PC-9 (cell line): ENCODE measurements at regions not wholly inside any gene's neighbourhood (a gene's known extent, or its start where the extent isn't known, plus 50 kb on each side); places are given as distances from the start of the nearest gene placed in this dataset.

ENCODE experiments used
- BruUV-seq: library from RNA; stranded (reverse); fragments of 400-500 nt; replicated peaks from 2 replicates; lab custom pipeline; 2021; lab: Mats Ljungman, UMichigan
- CTCF ChIA-PET: fragments of 300-600 bp; sonication (Branson Sonifier 250); formaldehyde crosslinking; loops from one replicate; lab custom pipeline; 2022; ENCODE audit warnings: antibody characterized with exemption; lab: Charles Lee
- POLR2A ChIA-PET: fragments of 300-600 bp; sonication (Branson Sonifier 250); formaldehyde crosslinking; loops from one replicate; lab custom pipeline; 2022; ENCODE audit warnings: antibody characterized with exemption; ENCODE audit not compliant: unreplicated experiment; lab: Charles Lee
- DNase-seq, 2 experiments: peaks; one replicate each; pipeline versions ENCODE4 v3.0.0 to v3.0.0-alpha.2; 2015 to 2022; ENCODE audit warnings: mixed read lengths in 1 of 2
- H2AFZ ChIP-seq: fragments of 200-600 bp; sonication (generic); 2 replicates; pipeline ENCODE4 v1.8.1; 2017; ENCODE audit warnings: antibody characterized with exemption
- H3F3A ChIP-seq: fragments of 200-600 bp; sonication (generic); 2 replicates; pipeline ENCODE4 v1.8.1; 2017; ENCODE audit warnings: antibody characterized with exemption, mild to moderate bottlenecking, low read depth; ENCODE audit not compliant: insufficient read depth
- H3K27ac ChIP-seq: fragments of 200-600 bp; sonication (generic); 2 replicates; pipeline ENCODE4 v1.6.1; 2016; ENCODE audit warnings: mixed run types
- H3K27me3 ChIP-seq: fragments of 200-600 bp; sonication (generic); 2 replicates; pipeline ENCODE4 v1.6.1; 2016; ENCODE audit warnings: low read depth, mixed run types; ENCODE audit not compliant: insufficient read depth
- H3K36me3 ChIP-seq: fragments of 200-600 bp; sonication (generic); 2 replicates; pipeline ENCODE4 v1.6.1; 2016; ENCODE audit warnings: low read depth, mixed run types
- H3K4me1 ChIP-seq: fragments of 200-600 bp; sonication (generic); replicated peaks from 2 replicates; pipeline ENCODE4 v1.6.1; 2016; ENCODE audit warnings: mixed run types; ENCODE audit not compliant: insufficient read depth
- H3K4me2 ChIP-seq: fragments of 200-600 bp; sonication (generic); 2 replicates; pipeline ENCODE4 v1.6.1; 2017; ENCODE audit warnings: mixed run types
- H3K4me3 ChIP-seq: fragments of 200-600 bp; sonication (generic); 2 replicates; pipeline ENCODE4 v1.6.1; 2016; ENCODE audit warnings: mixed run types
- H3K79me2 ChIP-seq: fragments of 200-600 bp; sonication (generic); 2 replicates; pipeline ENCODE4 v1.6.1; 2017; ENCODE audit warnings: low read depth, mixed run types
- H3K9me2 ChIP-seq: fragments of 200-600 bp; sonication (generic); 2 replicates; pipeline ENCODE4 v1.8.1; 2017; ENCODE audit warnings: mild to moderate bottlenecking; ENCODE audit not compliant: insufficient read depth
- H3K9me3 ChIP-seq: fragments of 200-600 bp; sonication (generic); 2 replicates; pipeline ENCODE4 v1.8.1; 2016; ENCODE audit warnings: low read depth; ENCODE audit not compliant: insufficient read depth
- H4K20me1 ChIP-seq: fragments of 200-600 bp; sonication (generic); 2 replicates; pipeline ENCODE4 v1.8.1; 2017; ENCODE audit not compliant: insufficient read depth
- CTCF ChIP-seq: fragments of 200-600 bp; sonication (generic); conservative IDR thresholded peaks from 2 replicates; pipeline ENCODE4 v1.6.1; 2017; ENCODE audit warnings: mixed run types, antibody characterized with exemption, mild to moderate bottlenecking, moderate library complexity
- EZH2 ChIP-seq: fragments of 200-600 bp; sonication (generic); IDR thresholded peaks from 2 replicates; pipeline ENCODE4 v1.8.0; 2017; ENCODE audit warnings: antibody characterized with exemption, low read depth
- intact Hi-C: fragments of 100-400 bp; cut with micrococcal nuclease; formaldehyde crosslinking; loops from one replicate; pipeline ENCODE4 v1.10.0; 2022; ENCODE audit not compliant: unreplicated experiment

GRCh38 chr15:66911131-66911700, 154.2 kb upstream of the SMAD3 start:
- intact Hi-C loops: no loop called here
- ChIA-PET POLR2A (no interaction called here), CTCF (interaction anchor here (0.7 kb wide), 1 partner anchor 28 kb away, joined by 10 read pairs; no protein-coding TSS in a partner anchor)
- Histone ChIP-seq H3K36me3 (no peaks in the 10 kb centered on the region), H3K27me3 (no peaks in the 10 kb centered on the region), H3F3A (no peaks in the 10 kb centered on the region), H3K27ac (no peak overlapping the region), H3K9me2 (no peaks in the 10 kb centered on the region), H2AFZ (no peak overlapping the region), H3K4me2 (no peak overlapping the region), H3K79me2 (no peaks in the 10 kb centered on the region), H4K20me1 (no peaks in the 10 kb centered on the region), H3K4me1 (no peaks in the 10 kb centered on the region), H3K9me3 (no peaks in the 10 kb centered on the region), H3K4me3 (no peak overlapping the region)
- DNase-seq: no peak
- no TSS peak for BruUV-seq
- TF ChIP-seq CTCF (no peak), EZH2 (no peak)

- H3K27me3 ChIP-seq: no peaks in the 10 kb centered on the region
- BruUV-seq: no TSS peak
- no peak for DNase-seq
- intact Hi-C loops: no loop called here
- no peak overlapping the region for H3K4me3 ChIP-seq
- H3K4me2 ChIP-seq: no peak overlapping the region
- no peaks in the 10 kb centered on the region for H3K79me2 ChIP-seq
- H3K4me1 ChIP-seq: no peaks in the 10 kb centered on the region
- no peak overlapping the region for H3K27ac ChIP-seq
- no peaks in the 10 kb centered on the region for H3F3A ChIP-seq
- TF ChIP-seq EZH2 (no peak), CTCF (no peak)
- ChIA-PET CTCF (interaction anchor here (0.6 to 0.7 kb wide), 3 partner anchors 29 to 1359 kb away, joined by 5 to 10 read pairs (median 6); no protein-coding TSS in a partner anchor), POLR2A (no interaction called here)
- H2AFZ ChIP-seq: no peak overlapping the region
- H3K9me3 ChIP-seq: peaks cover 4% of the 10 kb centered on the region
- H3K9me2 ChIP-seq: no peaks in the 10 kb centered on the region
- no peaks in the 10 kb centered on the region for H4K20me1 ChIP-seq
- H3K36me3 ChIP-seq: no peaks in the 10 kb centered on the region
These were observed 153.4 kb upstream of the SMAD3 start for GRCh38 chr15:66912001-66912400.

- Histone ChIP-seq H3K27me3 (no peaks in the 10 kb centered on the region), H3K9me2 (no peaks in the 10 kb centered on the region), H3K79me2 (no peaks in the 10 kb centered on the region), H3K9me3 (peaks cover 4% of the 10 kb centered on the region), H3F3A (no peaks in the 10 kb centered on the region), H3K4me3 (no peak overlapping the region), H3K36me3 (no peaks in the 10 kb centered on the region), H4K20me1 (no peaks in the 10 kb centered on the region), H3K4me1 (no peaks in the 10 kb centered on the region), H3K4me2 (no peak overlapping the region), H2AFZ (no peak overlapping the region), H3K27ac (no peak overlapping the region)
- CTCF ChIA-PET: interaction anchor here (0.6 kb wide), 2 partner anchors 363 to 1359 kb away, joined by 5 to 6 read pairs; no protein-coding TSS in a partner anchor
- BruUV-seq: no TSS peak
- TF ChIP-seq CTCF: no peak
- no peak for TF ChIP-seq EZH2
- intact Hi-C loops: no loop called here
- POLR2A ChIA-PET: no interaction called here
- no peak for DNase-seq
These were observed 153.0 kb upstream of the SMAD3 start for GRCh38 chr15:66912441-66912840.
